Muscle layer of colon (tissue), 2 donors: ENCODE measurements at regions not wholly inside any gene's neighbourhood (a gene's known extent, or its start where the extent isn't known, plus 50 kb on each side); places are given as distances from the start of the nearest gene placed in this dataset.
"Not testable (repeated sequence)": the region's sequence is repeated elsewhere in the genome, so short reads cannot be mapped to it uniquely, and the experiment has no call there.

Experiments used
- H3K27ac ChIP-seq: one replicate; pipeline ENCODE4 v1.7.0; 2013; ENCODE audit warnings: low read depth, mild to moderate bottlenecking, low read length, moderate library complexity
- H3K27me3 ChIP-seq, 2 donors: one replicate each; pipeline ENCODE4 v1.7.0; 2013; ENCODE audit warnings: low read length in 2 of 2, mild to moderate bottlenecking in 2 of 2; ENCODE audit not compliant: insufficient read depth in 2 of 2, control insufficient read depth in 1 of 2
- H3K36me3 ChIP-seq: one replicate; pipeline ENCODE4 v1.7.0; 2013; ENCODE audit warnings: mild to moderate bottlenecking, low read length; ENCODE audit not compliant: insufficient read depth
- H3K4me1 ChIP-seq: one replicate; pipeline ENCODE4 v1.7.0; 2013; ENCODE audit warnings: mild to moderate bottlenecking, low read length; ENCODE audit not compliant: insufficient read depth
- H3K4me3 ChIP-seq, 2 donors: one replicate each; pipeline ENCODE4 v1.7.0; 2013; ENCODE audit warnings: low read length in 2 of 2, low read depth in 1 of 2, mild to moderate bottlenecking in 1 of 2, moderate library complexity in 1 of 2
- H3K9ac ChIP-seq: one replicate; pipeline ENCODE4 v1.7.0; 2013; ENCODE audit warnings: low read length
- H3K9me3 ChIP-seq: one replicate; pipeline ENCODE4 v1.7.0; 2013; ENCODE audit warnings: mild to moderate bottlenecking, low read length
- donor health status: abdominal sarcoma.
- donor health status: Adenocarcinoma of cecum.

GRCh38 chr13:110973007-110973700 is 58.3 kb upstream of the ANKRD10 start:
- no peak overlapping the region for H3K4me3 ChIP-seq
- no peak overlapping the region for H3K27ac ChIP-seq
- H3K4me1 ChIP-seq = no peaks in the 10 kb centered on the region
- H3K9ac ChIP-seq = no peak overlapping the region
- H3K36me3 ChIP-seq = no peaks in the 10 kb centered on the region
- H3K27me3 ChIP-seq = no peaks in the 10 kb centered on the region
- no peaks in the 10 kb centered on the region for H3K9me3 ChIP-seq

DNA sequence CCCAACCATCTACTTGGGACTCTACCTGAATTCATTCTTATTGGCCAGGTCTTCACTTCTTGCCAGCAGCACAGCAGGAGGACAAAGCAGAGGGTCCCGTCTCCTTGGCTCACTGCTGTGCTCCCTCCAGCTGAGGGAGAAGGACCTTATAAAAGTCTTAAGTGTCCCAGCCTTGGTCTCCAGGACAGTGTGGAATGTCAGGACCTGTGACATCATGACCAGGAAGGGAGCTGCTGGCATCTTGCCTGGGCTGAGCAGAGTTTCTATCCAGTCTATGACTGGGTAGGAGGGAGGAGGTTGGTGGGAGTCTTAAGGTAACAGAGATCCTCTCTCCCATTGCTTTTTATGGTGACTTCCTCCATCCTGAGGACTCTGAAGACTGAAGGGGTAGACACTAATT is 56.6 kb upstream of the ANKRD10 start:
- H3K9me3 ChIP-seq = no peaks in the 10 kb centered on the region
- no peaks in the 10 kb centered on the region for H3K4me1 ChIP-seq
- H3K27me3 ChIP-seq = no peaks in the 10 kb centered on the region
- H3K4me3 ChIP-seq = no peak overlapping the region
- H3K9ac ChIP-seq = no peak overlapping the region
- H3K36me3 ChIP-seq = no peaks in the 10 kb centered on the region
- H3K27ac ChIP-seq = no peak overlapping the region

- not testable (repeated sequence) for H3K36me3 ChIP-seq
Observed at GRCh38 chr13:110967156-110967855, 52.4 kb upstream of the ANKRD10 start.

DNA sequence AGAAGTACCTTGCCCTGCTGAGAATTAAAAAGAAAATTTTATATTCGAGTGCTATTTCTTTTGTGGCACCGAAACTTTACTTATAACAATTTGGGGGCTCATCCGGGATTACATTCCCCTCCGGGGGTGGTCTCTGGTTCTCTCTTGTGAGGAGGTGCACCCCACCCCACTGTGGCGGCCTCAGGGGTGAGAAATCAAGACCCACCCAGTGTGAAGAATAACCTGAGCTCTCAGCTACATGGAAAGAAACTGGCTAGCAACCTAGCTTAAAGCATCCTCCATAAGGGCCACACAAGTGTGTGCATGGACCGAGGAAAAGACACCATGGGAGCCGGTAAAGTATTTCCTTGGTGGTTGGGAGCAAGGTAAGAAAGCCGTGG is 50.9 kb upstream of the ANKRD10 start:
- Histone ChIP-seq H3K9ac (no peak overlapping the region), H3K27ac (no peak overlapping the region), H3K4me1 (no peaks in the 10 kb centered on the region), H3K27me3 (no peaks in the 10 kb centered on the region), H3K9me3 (peaks cover 4% of the 10 kb centered on the region), H3K4me3 (no peak overlapping the region), H3K36me3 (no peaks in the 10 kb centered on the region)

More at GRCh38 chr13:110967156-110967855, 52.4 kb upstream of the ANKRD10 start:
- not testable (repeated sequence) for H3K4me3 ChIP-seq, H3K9ac ChIP-seq, H3K4me1 ChIP-seq, H3K9me3 ChIP-seq, H3K27me3 ChIP-seq, H3K27ac ChIP-seq

GRCh38 chr13:110965038-110965754 is 50.3 kb upstream of the ANKRD10 start:
- H3K4me1 ChIP-seq = no peaks in the 10 kb centered on the region
- H3K9ac ChIP-seq = no peak overlapping the region
- no peaks in the 10 kb centered on the region for H3K27me3 ChIP-seq
- H3K27ac ChIP-seq = no peak overlapping the region
- H3K36me3 ChIP-seq = no peaks in the 10 kb centered on the region
- H3K9me3 ChIP-seq = peaks cover 4% of the 10 kb centered on the region
- H3K4me3 ChIP-seq = no peak overlapping the region
